HG03575 (cell line): ENCODE measurements at regions not wholly inside any gene's neighbourhood (a gene's known extent, or its start where the extent isn't known, plus 50 kb on each side); places are given as distances from the start of the nearest gene placed in this dataset.
"Not testable (repeated sequence)": the region's sequence is repeated elsewhere in the genome, so short reads cannot be mapped to it uniquely, and the experiment has no call there.

Experiments used
- ATAC-seq: cut with Tn5 transposase; IDR thresholded peaks from one replicate; pipeline ENCODE4 v1.9.1; 2021; ENCODE audit not compliant: unreplicated experiment, insufficient number of reproducible peaks, low FRiP score; ENCODE audit errors: extremely low read depth

DNA sequence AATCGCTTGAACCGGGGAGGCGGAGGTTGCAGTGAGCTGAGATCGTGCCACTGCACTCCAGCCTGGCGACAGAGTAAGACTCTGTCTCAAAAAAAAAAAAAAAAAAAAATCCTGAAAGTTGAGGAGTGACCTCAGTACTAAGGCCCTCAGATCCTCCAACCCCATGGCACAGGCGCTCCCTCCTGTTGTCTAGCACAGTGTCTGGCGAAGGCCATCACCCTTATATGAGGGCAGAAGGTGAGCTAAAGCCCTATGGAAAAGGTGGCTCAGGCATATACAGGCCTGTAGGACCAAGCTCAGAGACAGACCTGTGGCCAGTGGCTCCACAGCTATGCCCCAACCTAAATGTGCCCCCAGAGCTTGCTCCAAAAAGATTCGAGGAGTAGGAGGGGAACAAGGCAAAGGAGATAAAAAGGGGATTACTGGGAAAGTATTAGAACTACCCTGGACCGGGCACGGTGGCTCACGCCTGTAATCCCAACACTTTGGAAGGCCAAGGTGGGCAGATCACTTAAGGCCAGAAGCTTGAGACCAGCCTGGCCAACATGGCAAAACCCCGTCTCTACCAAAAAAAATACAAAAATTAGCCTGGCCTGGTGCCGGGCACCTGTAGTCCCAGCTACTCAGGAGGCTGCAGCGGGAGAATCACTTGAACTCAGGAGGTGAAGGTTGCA lies 92.4 kb downstream of the GLUL start:
- not testable (repeated sequence) for ATAC-seq

DNA sequence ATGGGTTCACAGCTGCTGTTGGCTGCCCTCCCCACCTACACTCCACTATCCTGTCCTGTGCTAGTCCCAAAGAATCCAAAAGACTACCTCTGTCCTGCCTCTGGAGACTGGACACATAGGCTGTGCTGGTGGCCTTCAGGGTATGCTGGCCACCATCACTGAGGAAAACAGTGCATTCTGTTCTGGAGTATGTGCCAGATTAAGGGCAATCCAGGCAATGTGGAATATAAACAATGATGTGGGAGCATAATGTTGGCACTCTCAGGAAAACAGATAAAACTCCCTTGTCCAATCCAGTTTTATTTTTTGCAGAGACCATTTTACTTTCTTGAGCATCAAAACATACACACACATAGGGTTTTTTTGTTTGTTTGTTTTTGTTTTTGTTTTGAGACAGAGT lies 94.3 kb downstream of the GLUL start:
- no peak for ATAC-seq

DNA sequence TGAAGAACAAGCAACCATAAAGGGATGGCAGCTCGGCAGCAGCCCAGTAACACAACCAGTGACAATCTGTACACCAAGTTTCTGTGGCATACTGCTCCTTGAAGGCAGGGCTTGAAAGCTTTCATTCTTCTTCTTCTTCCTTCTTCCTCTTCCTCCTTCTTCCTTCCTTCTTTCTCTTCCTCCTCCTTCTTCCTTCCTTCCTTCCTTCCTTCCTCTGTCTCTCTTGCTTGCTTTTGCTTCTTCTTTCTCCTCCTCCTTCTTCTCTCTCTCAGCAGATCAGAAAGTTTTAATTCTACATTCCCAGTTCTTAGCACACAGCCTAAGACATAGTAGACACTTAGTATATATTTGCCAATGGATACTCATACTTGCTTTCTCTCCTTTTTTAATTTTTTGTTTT lies 95.9 kb downstream of the GLUL start:
- ATAC-seq, result no peak

- no peak for ATAC-seq
Observed at GRCh38 chr1:182293119-182293589, 98.4 kb downstream of the GLUL start.

GRCh38 chr1:182292193-182292741 lies 99.3 kb downstream of the GLUL start:
- no peak for ATAC-seq

GRCh38 chr1:182291584-182292192 lies 99.9 kb downstream of the GLUL start:
- no peak for ATAC-seq

GRCh38 chr1:182288749-182289604 lies 102.6 kb downstream of the GLUL start:
- no peak for ATAC-seq

GRCh38 chr1:182286761-182287160 lies 104.8 kb downstream of the GLUL start:
- no peak for ATAC-seq

- ATAC-seq, result no peak
Observed at GRCh38 chr1:182283746-182284544, 107.6 kb downstream of the GLUL start.

DNA sequence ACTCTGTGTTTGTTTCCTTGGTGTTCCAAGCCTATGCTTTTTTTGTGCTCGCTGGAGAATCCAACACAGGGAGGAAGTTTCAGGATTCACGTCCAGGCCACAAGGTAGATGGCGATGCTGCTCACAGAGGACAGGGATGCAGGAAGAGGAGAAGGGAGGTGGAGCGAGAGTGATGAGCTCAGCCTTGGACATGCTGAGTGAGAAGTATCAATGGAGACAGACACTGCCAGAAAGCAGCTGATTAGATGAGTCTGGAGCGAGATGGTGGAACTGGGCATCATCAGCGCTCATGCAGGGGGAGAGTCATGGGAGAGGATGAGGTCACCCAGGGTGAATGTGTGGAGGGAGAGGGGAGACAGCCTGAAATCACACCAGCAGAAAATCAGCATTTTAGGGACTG lies 110.0 kb downstream of the GLUL start:
- no peak for ATAC-seq

- no peak for ATAC-seq
Observed at GRCh38 chr1:182280504-182280900, 111.1 kb downstream of the GLUL start.

GRCh38 chr1:182279724-182280503 lies 111.7 kb downstream of the GLUL start:
- ATAC-seq, result no peak

GRCh38 chr1:182279302-182279701 lies 112.3 kb downstream of the GLUL start:
- ATAC-seq, result no peak

DNA sequence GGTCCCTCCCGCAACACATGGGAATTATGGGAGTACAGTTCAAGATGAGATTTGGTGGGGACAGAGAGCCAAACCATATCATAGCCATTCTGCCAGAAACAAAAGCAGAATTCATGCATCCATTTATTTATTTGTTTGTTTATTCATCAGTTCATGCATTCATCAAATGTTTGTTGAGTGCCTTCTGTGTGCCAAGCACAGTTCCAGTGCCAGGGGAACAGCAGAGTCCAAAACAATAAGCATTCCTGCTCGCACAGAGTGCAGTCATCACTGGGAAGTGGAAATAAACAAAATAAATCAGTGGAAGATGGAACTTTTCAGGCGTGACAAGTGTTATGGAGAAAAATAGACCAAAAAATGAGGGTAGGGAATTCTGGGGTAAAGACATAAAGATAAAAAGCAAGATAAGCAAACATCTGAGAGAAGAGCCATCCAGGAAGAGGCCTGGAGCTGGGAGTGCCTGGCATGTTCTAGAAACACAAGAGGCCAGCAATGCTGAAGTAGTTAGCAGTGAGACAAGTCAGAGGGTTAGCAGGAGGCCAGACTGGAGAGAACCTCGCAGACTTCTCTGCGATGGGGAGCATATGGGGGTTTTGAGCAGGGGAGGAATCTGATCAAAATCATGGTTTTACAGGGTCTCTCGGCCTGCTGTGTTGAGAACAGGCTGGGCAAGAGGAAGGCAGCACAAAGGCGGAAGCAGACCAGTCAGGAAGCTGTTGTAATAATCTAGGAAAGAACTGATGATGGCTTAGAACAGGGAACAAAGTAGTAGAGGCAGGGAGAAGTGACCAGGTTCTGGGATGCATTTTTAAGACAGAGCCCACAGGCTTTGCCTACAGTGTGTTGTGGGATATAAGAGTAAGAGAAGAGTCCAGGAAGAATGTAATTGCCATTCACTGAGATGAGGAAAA lies 113.2 kb downstream of the GLUL start:
- ATAC-seq, result no peak

GRCh38 chr1:182275271-182275670 lies 116.3 kb downstream of the GLUL start:
- no peak for ATAC-seq

GRCh38 chr1:182274618-182275017 lies 117.0 kb downstream of the GLUL start:
- no peak for ATAC-seq

- ATAC-seq, result no peak
Observed at GRCh38 chr1:182270731-182271130, 120.9 kb downstream of the GLUL start.
